ENCODE measurements at regions not wholly inside any gene's neighbourhood (a gene's known extent, or its start where the extent isn't known, plus 50 kb on each side); places are given as distances from the start of the nearest gene placed in this dataset.
"Not testable (repeated sequence)": the region's sequence is repeated elsewhere in the genome, so short reads cannot be mapped to it uniquely, and the experiment has no call there.

DNA sequence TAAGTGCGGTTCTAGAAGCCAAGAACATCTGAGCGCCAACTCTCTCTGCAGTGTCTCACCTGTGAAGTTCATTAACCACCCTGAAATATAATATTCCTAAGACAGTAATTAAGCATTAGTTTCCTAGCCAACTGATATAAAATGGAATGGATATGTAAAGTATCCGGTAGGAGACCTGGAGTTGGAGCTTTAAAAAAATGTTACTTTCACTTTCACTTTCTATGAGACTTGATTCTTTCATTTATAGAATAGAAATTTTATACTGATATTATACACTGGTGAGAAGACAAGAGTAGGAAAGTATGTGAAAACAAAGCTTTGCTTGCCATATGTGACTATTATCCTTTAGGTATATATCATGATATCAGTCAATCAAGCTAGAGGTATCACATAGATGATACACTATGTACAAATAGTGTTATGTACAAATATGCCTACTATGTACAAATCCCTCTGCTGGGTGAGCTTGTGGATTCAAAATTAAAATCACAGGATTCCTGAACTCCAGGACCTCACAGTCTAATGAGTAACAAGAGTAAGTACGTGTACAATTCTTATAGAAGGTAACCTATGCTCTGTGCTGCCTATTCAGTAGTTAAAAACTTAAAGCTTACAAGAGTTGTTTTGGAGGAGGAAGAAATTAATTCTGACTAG is 934.2 kb downstream of the TTLL7 start:
- DNase-seq (ENCODE audit: low read depth in 4 of 4, low spot score in 2 of 4), result no peak

- no peak for DNase-seq (ENCODE audit: low read depth in 4 of 4, low spot score in 2 of 4)
Observed at GRCh38 chr1:83060651-83061390, 938.1 kb downstream of the TTLL7 start.

GRCh38 chr1:83060221-83060620 is 938.7 kb downstream of the TTLL7 start:
- no peak for DNase-seq (ENCODE audit: low read depth in 4 of 4, low spot score in 2 of 4)

DNA sequence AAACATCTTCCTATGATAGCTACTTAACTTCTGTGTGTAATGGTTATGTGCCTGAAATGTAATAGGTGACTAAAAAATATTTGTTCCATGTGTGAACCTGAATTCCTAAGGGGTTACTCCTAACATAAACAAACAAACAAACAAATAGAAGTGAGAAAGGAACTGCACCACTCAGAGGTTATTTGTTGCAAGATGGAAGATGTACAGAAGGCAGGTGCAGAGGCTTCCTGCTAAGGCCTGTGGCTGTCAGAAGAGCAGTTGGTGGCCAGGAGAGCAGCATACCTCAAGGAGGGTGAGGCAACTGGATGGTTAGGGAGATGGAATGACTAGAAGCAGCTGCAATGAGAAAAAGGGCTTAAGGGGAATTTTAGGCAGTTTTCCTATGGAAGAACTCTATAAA is 940.6 kb downstream of the TTLL7 start:
- no peak for DNase-seq (ENCODE audit: low read depth in 4 of 4, low spot score in 2 of 4)

DNA sequence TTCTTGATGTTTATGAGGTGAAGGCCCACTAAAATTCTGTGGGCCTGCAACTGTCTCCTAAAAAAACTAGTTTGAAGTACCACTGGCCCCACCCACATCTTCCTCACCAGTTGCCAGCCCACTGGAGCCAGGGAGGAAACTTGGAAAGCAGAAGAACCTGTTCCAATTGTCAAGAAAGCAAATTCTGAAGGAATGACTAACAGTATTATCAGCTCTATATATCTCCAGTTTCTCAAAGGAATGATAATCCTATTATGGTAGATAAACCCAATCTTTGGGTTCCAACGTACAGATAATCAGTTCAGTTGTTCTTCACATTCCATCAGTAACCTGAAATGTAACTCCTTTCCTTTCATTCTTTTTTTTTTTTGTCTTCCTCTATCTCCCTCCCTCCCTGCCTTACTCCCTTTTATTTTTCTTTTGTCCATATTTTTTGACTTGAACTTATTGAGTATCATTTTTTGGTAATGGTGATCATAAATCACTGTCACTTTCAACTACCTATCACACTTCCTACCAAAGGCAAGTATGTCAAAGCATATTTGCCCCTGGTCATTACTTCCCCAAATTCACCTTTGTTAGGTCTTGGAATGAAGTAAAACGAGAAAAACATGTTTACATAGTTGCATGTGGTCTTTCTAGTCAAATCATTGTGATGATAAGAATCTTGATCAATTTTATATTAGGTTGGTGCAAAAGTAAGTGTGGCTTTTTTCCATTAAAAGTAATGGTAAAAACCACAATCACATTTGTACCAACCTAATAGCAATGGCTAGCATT is 943.4 kb downstream of the TTLL7 start:
- no peak for DNase-seq (ENCODE audit: low read depth in 4 of 4, low spot score in 2 of 4)

GRCh38 chr1:83053446-83053845 is 945.5 kb downstream of the TTLL7 start:
- no peak for DNase-seq (ENCODE audit: low read depth in 4 of 4, low spot score in 2 of 4)

- no peak for DNase-seq (ENCODE audit: low read depth in 4 of 4, low spot score in 2 of 4)
Observed at GRCh38 chr1:83052865-83053264, 946.1 kb downstream of the TTLL7 start.

- DNase-seq (ENCODE audit: low read depth in 4 of 4, low spot score in 2 of 4), result not testable (repeated sequence)
Observed at GRCh38 chr1:83051053-83051452, 947.9 kb downstream of the TTLL7 start.

GRCh38 chr1:83043244-83043643 is 955.7 kb downstream of the TTLL7 start:
- DNase-seq (ENCODE audit: low read depth in 4 of 4, low spot score in 2 of 4), result no peak

DNA sequence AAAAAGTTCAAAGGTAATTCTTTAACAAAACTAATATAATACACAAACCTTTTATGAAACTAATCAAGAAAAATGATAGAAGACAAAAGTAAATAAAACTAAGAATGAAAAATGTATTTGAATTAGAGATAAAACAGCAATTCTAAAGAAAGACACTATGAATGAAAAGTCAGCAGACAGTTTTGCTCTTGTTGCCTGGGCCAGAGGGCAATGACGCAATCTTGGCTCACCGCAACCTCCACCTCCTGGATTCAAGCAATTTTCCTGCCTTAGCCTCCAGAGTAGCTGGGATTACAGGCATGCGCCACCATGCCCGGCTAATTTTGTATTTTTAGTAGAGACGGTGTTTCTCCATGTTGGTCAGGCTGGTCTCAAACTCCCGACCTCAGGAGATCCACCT is 959.8 kb downstream of the TTLL7 start:
- DNase-seq (ENCODE audit: low read depth in 4 of 4, low spot score in 2 of 4), result not testable (repeated sequence)

DNA sequence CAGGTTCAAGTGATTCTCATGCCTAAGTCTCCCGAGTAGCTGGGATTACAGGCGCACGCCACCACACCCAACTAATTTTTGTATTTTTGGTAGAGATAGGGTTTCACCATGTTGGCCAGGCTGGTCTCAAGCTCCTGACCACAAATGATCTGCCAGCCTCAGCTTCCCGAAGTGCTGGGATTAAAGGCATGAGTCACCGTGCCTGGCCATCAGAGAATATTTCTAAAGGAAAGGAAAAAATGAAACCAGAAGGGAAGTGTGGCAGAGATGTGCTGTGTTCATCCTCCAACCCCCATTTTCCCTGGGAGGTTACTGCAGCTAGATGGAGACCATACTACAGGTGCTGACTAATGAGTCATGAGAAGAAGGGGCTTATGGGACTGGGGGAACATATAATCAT is 964.1 kb downstream of the TTLL7 start:
- no peak for DNase-seq (ENCODE audit: low read depth in 4 of 4, low spot score in 2 of 4)

GRCh38 chr1:83033682-83034081 is 965.2 kb downstream of the TTLL7 start:
- DNase-seq (ENCODE audit: low read depth in 4 of 4, low spot score in 2 of 4), result no peak

GRCh38 chr1:83029916-83030315 is 969.0 kb downstream of the TTLL7 start:
- DNase-seq (ENCODE audit: low read depth in 4 of 4, low spot score in 2 of 4), result no peak

- no peak for DNase-seq (ENCODE audit: low read depth in 4 of 4, low spot score in 2 of 4)
Observed at GRCh38 chr1:83029050-83029449, 969.9 kb downstream of the TTLL7 start.

GRCh38 chr1:83028467-83028866 is 970.5 kb downstream of the TTLL7 start:
- no peak for DNase-seq (ENCODE audit: low read depth in 4 of 4, low spot score in 2 of 4)

DNA sequence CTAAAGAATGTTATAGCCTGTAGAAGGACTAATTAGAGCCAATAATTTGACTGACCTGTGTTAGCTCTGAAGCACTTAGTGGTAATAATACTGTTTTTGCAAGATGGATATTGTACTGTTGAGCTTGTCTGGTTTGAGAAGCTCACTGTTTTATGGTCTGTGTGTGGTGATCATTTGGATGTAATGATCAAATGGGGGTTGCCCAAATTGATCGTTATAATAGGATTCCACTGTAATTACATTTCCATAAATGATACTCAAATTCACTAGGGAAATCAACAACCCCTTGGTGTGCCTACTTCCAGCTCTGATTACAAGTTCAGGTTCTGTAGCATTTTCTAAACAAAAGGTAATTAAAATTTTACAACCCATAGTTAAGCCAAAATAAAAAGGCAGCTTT is 971.4 kb downstream of the TTLL7 start:
- no peak for DNase-seq (ENCODE audit: low read depth in 4 of 4, low spot score in 2 of 4)

DNA sequence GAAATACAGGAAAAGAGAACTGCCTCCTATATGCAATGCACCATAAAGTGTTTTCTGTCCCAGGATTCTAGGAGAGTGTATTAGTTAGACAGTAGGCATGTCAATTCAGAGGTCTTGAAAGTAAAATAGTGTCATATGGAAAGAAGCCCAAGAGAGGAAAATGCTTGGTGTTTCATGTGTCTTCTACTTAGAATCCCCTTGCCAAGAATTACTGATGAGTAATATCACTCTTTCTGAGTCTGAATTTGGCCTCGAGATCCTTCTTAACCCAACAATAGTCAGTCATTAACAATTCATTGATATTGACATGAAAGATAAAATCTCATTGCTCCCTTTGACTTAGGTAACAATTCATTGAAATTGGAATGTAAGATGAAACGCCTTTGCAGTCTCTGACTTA is 972.2 kb downstream of the TTLL7 start:
- no peak for DNase-seq (ENCODE audit: low read depth in 4 of 4, low spot score in 2 of 4)

DNA sequence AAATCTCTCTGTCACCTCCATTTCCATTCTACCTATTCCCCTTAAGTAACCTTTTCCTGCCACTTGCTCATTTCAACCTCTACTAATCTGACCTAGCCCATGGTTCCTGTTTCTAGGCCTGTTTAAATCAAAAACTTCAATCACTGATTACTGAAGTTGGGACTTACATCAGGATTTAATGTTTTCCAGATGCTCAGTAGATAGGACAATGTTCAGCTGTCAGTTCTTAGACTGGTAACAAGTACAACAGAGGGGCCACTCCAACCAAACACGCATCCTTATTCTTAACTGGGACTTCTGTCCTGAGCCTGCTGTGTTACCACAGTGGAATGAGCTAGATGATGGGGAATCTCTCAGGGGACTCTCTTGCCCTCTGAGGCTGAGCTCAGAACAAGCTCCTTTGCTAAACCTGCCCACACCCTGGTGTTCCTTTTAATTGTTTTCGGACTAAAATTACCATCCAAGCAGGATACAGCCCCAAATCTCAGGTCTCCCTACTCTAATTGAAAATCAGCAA is 974.6 kb downstream of the TTLL7 start:
- no peak for DNase-seq (ENCODE audit: low read depth in 4 of 4, low spot score in 2 of 4)

- no peak for DNase-seq (ENCODE audit: low read depth in 4 of 4, low spot score in 2 of 4)
Observed at GRCh38 chr1:83023212-83023611, 975.7 kb downstream of the TTLL7 start.

DNA sequence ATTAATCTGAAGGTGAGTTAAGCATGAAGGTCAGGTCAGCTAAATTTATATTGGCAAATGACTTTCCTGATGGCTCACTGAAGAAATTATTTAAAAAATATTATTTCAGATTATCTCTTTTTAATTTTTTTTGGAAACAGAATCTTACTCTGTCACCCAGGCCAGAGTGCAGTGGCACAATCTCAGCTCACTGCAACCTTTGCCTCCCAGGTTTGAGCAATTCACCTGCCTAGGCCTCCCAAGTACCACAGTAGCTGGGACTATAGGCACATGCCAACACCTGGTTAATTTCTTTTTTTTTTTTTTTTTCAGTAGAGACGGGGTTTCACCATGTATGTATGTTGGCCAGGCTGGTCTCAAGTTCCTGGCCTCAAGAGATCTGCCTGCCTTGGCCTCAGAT is 976.7 kb downstream of the TTLL7 start:
- no peak for DNase-seq (ENCODE audit: low read depth in 4 of 4, low spot score in 2 of 4)

DNA sequence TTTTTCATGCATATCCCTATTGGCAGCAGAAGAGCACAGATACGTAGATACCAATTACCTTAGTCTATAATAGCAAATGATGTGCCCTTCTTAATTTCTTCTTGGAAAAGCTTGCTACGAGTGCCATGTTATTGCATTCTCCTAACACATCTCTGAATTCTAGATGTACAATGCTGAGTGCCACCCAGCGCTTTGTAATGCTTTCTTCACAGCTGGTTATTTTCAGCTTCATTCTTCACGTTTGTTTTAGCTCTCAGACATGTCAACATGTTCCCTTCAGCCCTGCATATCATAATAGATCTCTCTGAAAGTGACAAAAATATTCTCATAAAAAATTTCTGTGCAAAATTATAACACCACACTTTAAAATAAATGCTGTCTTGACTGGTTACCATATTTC is 981.2 kb downstream of the TTLL7 start:
- DNase-seq (ENCODE audit: low read depth in 4 of 4, low spot score in 2 of 4), result no peak
